Loucy (cell line): ENCODE measurements at regions not wholly inside any gene's neighbourhood (a gene's known extent, or its start where the extent isn't known, plus 50 kb on each side); places are given as distances from the start of the nearest gene placed in this dataset.

Experiments used
- EZH2phosphoT487 ChIP-seq: fragments of 200-600 bp; IDR thresholded peaks from 2 replicates; pipeline ENCODE4 v1.6.1; 2018; ENCODE audit warnings: antibody characterized with exemption, mild to moderate bottlenecking, moderate library complexity, borderline replicate concordance
- TF ChIP-seq, protein P1 (sequence below): fragments of 200-600 bp; sonication (generic); conservative IDR thresholded peaks from 2 replicates; pipeline ENCODE4 v1.5.1; 2014; ENCODE audit warnings: mild to moderate bottlenecking, antibody characterized with exemption, low read length

DNA sequence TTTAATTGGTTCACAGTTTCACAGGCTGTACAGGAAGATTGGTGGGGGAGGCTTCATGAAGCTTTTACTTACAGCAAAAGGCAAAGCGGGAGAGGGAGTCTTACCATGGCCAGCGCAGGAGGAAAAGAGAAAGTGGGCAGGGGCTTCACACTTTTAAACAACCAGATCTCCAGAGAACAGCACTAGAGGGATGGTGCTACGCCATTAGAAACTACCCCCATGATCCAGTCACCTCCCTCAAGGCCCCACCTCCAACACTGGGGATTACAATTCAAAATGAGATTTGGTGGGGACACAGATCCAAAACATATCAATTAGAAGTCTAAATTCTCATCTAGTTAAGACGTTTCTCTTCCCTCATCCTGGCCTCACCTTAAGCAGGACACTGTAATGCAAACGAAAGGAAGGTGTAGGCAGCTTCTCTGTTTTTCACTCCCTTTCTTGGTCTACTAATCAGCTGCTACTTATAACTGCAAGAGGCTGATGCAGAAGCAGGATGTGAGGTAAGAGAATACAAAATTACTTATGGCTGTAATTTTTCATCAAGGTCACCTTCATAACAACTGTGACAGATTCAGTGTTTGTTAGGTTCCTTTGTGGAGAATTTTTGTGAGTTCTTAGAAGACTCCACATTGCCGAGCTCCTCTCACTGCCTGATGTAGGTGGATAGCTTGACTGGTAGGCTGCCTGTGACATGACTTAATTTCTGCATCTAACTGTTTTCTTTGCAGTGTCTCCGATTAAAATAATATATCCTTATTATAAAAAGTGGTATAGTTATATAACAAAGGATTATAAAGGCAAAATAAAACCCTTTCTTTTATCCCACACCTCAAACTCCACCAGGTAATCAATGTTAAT is 255.1 kb downstream of the IL15 start:
- TF ChIP-seq, protein P1, sequence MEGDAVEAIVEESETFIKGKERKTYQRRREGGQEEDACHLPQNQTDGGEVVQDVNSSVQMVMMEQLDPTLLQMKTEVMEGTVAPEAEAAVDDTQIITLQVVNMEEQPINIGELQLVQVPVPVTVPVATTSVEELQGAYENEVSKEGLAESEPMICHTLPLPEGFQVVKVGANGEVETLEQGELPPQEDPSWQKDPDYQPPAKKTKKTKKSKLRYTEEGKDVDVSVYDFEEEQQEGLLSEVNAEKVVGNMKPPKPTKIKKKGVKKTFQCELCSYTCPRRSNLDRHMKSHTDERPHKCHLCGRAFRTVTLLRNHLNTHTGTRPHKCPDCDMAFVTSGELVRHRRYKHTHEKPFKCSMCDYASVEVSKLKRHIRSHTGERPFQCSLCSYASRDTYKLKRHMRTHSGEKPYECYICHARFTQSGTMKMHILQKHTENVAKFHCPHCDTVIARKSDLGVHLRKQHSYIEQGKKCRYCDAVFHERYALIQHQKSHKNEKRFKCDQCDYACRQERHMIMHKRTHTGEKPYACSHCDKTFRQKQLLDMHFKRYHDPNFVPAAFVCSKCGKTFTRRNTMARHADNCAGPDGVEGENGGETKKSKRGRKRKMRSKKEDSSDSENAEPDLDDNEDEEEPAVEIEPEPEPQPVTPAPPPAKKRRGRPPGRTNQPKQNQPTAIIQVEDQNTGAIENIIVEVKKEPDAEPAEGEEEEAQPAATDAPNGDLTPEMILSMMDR = no peak
- TF ChIP-seq EZH2phosphoT487 = no peak
